Tibial artery (tissue), 4 donors: ENCODE measurements at regions not wholly inside any gene's neighbourhood (a gene's known extent, or its start where the extent isn't known, plus 50 kb on each side); places are given as distances from the start of the nearest gene placed in this dataset.

Experiments
- DNase-seq, 2 donors: peaks; one replicate each; pipeline ENCODE4 v3.0.0-alpha.2; 2019
- H3K27ac ChIP-seq, 2 donors: fragments of 200-600 bp; sonication (generic) in 1 of 2; 1 replicate in 1 of 2; 2 replicates in 1 of 2; pipeline ENCODE4 v1.5.1; 2018 to 2019; ENCODE audit warnings: mild to moderate bottlenecking in 1 of 2
- H3K27me3 ChIP-seq, 2 donors: fragments of 200-600 bp; sonication (generic) in 1 of 2; one replicate each; pipeline versions ENCODE4 v1.5.1 to v1.6.0; 2016 to 2019
- H3K36me3 ChIP-seq, 3 donors: fragments of 200-600 bp; sonication (generic) in 2 of 3; one replicate each; pipeline ENCODE4 v1.5.1; 2016 to 2019; ENCODE audit warnings: mild to moderate bottlenecking in 2 of 3
- H3K4me1 ChIP-seq, 4 donors: fragments of 200-600 bp; sonication (generic) in 2 of 4; 1 replicate in 3 of 4; 2 replicates in 1 of 4; pipeline ENCODE4 v1.5.1; 2016 to 2019
- H3K4me3 ChIP-seq, 2 donors: fragments of 200-600 bp; sonication (generic) in 1 of 2; 1 replicate in 1 of 2; 2 replicates in 1 of 2; pipeline ENCODE4 v1.5.1; 2018 to 2019; ENCODE audit warnings: mild to moderate bottlenecking in 2 of 2
- H3K9me3 ChIP-seq, 3 donors: fragments of 200-600 bp; sonication (generic) in 1 of 3; one replicate each; pipeline ENCODE4 v1.5.1; 2016 to 2019
- intact Hi-C: fragments of 100-400 bp; cut with DNase I; formaldehyde crosslinking; loops from one replicate; pipeline ENCODE4 v1.15.0; 2023; ENCODE audit warnings: low total_unique reads
- TF ChIP-seq, protein P1 (sequence below), 2 experiments: fragments of 200-600 bp in 1 of 2; fragments of 450-650 bp in 1 of 2; IDR thresholded peaks; one replicate each; pipeline ENCODE4 v1.5.1; 2017 to 2019; ENCODE audit warnings: antibody characterized with exemption in 2 of 2, mild to moderate bottlenecking in 1 of 2, moderate library complexity in 1 of 2

DNA sequence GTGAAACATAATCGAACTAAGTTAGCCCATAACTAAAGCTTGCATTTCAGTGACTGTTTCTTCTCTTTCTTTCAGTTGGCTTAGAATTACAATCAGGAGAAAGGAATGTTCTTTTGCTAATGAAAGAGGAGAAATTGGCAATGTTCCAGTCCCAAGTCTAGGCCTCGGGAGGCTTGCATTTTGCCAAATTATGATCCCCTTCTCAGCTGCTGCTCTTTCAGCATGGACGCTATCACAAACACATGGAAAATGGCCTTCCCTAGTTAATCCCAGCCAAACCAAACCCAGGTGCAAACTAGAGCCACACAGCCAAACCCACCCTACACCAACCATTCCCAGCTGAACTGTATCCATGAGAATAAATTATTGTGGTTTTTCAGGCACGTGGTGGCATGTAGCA is 605.2 kb upstream of the LRRTM4 start:
- Histone ChIP-seq H3K27me3 (no peaks in the 10 kb centered on the region), H3K27ac (no peak overlapping the region), H3K4me3 (no peak overlapping the region), H3K36me3 (no peaks in the 10 kb centered on the region), H3K9me3 (no peaks in the 10 kb centered on the region), H3K4me1 (no peaks in the 10 kb centered on the region)
- TF ChIP-seq, protein P1, sequence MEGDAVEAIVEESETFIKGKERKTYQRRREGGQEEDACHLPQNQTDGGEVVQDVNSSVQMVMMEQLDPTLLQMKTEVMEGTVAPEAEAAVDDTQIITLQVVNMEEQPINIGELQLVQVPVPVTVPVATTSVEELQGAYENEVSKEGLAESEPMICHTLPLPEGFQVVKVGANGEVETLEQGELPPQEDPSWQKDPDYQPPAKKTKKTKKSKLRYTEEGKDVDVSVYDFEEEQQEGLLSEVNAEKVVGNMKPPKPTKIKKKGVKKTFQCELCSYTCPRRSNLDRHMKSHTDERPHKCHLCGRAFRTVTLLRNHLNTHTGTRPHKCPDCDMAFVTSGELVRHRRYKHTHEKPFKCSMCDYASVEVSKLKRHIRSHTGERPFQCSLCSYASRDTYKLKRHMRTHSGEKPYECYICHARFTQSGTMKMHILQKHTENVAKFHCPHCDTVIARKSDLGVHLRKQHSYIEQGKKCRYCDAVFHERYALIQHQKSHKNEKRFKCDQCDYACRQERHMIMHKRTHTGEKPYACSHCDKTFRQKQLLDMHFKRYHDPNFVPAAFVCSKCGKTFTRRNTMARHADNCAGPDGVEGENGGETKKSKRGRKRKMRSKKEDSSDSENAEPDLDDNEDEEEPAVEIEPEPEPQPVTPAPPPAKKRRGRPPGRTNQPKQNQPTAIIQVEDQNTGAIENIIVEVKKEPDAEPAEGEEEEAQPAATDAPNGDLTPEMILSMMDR (IDR thresholded peaks at IDR 0.05), result no peak
- DNase-seq, result no peak
- intact Hi-C loops, result no loop called here

DNA sequence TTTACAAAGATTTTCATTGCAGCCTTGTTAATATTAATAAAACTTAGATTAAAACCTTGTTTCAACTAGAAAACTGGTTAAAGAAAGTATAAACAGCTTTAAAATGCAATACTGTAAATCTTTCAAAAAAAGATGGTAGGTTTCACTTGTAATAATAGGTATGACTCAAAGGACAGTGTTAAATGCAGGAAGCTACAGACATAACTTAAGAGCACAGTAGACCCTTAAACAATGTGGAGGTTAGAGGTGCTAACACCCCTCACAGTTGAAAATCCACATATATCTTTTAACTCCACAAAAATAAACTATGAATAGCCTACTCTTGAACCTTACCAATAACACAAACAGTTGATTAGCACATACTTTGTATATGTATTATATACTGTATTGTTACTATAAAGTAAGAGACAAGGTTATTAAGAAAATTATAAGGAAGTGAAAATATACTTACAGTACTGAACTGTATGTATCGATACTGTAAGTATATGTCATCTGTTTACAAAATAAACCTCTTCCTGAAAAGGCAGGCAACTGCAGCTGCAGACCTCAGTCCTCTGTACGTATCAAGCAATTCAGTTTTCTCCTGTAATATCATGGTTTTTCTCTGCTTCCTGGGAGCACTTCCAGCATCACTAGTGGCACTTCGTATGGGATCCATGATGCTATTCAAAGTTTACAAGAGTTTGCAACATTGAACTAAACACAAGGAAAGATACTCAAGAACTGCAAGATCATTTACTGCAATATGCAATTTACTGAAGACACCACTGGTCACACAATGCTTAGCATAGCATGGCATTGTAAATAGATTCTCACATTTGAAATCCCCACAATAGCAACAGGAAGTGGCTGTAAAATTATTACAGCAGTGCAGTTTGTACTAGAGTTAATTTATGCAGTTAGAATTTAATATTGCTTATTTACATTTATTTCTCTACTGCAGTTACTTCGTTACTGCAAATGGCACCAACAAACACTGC is 610.5 kb upstream of the LRRTM4 start:
- H3K27ac ChIP-seq, result no peak overlapping the region
- TF ChIP-seq, protein P1 (IDR thresholded peaks at IDR 0.05), result no peak
- no peaks in the 10 kb centered on the region for H3K27me3 ChIP-seq
- no peaks in the 10 kb centered on the region for H3K9me3 ChIP-seq
- intact Hi-C loops, result no loop called here
- H3K36me3 ChIP-seq, result no peaks in the 10 kb centered on the region
- H3K4me1 ChIP-seq, result no peaks in the 10 kb centered on the region
- no peak for DNase-seq
- H3K4me3 ChIP-seq, result no peak overlapping the region

DNA sequence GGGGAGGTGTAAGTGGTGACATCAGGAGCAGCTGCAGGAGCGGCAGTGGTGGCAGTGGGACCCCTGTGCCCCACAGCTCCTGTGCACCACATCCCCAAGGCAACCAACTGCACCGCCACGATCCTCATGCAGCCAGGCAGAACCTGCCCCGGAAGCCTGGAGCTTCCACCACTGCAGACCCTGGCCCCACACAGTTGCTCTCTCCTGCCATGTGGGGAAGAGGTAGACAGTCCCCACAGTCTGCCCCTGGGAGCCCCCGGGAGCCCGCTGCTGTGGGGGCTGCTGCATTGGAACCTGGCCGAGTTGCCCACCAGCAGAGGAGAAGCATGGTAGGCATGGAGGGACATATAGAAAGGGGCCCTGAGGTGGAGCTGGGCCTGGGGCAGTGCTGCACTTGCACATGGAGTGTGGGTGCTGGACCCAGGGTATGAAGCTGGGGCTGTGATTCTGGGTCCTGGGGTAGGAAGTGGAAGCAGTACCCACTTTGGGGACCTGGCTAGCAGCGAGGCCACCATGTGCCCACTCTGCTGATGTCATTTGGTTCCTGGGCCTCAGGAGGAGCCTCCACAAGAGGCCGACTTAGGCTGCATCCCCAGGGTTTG is 623.3 kb upstream of the LRRTM4 start:
- Histone ChIP-seq H3K27ac (no peak overlapping the region), H3K27me3 (no peaks in the 10 kb centered on the region), H3K9me3 (no peaks in the 10 kb centered on the region), H3K36me3 (no peaks in the 10 kb centered on the region), H3K4me3 (no peak overlapping the region), H3K4me1 (no peaks in the 10 kb centered on the region)
- TF ChIP-seq, protein P1 (IDR thresholded peaks at IDR 0.05), result no peak
- intact Hi-C loops, result no loop called here
- no peak for DNase-seq

- TF ChIP-seq, protein P1 (IDR thresholded peaks at IDR 0.05), result no peak
- intact Hi-C loops, result no loop called here
- no peak for DNase-seq
- no peaks in the 10 kb centered on the region for H3K27me3 ChIP-seq
- H3K4me3 ChIP-seq, result no peak overlapping the region
- no peak overlapping the region for H3K27ac ChIP-seq
- H3K4me1 ChIP-seq, result no peaks in the 10 kb centered on the region
- no peaks in the 10 kb centered on the region for H3K36me3 ChIP-seq
- H3K9me3 ChIP-seq, result no peaks in the 10 kb centered on the region
These were observed 624.0 kb upstream of the LRRTM4 start for GRCh38 chr2:78145997-78146722.

DNA sequence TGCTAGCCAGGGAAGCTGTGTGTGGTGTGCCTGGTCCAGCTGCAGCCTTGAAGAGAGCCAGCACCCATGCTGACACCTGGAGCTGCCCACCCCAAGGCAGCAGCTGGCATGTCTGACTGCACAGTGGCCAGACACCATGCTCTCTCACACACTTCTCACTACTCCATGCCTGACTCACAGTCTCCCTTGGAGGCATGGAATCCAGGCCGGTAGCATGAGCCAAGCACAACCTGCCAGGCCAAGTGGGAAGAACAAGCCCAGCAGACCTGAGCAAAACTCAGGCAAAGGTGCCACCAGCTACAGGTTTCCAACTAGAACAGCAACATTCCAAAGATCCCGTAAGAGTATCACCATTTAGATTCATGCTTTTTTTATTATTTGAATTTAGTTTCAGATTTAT is 625.3 kb upstream of the LRRTM4 start:
- Histone ChIP-seq H3K27ac (no peak overlapping the region), H3K36me3 (no peaks in the 10 kb centered on the region), H3K27me3 (no peaks in the 10 kb centered on the region), H3K9me3 (no peaks in the 10 kb centered on the region), H3K4me1 (no peaks in the 10 kb centered on the region), H3K4me3 (no peak overlapping the region)
- intact Hi-C loops, result no loop called here
- DNase-seq, result no peak
- TF ChIP-seq, protein P1 (IDR thresholded peaks at IDR 0.05), result no peak
